ENCODE measurements at regions not wholly inside any gene's neighbourhood (a gene's known extent, or its start where the extent isn't known, plus 50 kb on each side); places are given as distances from the start of the nearest gene placed in this dataset.

DNA sequence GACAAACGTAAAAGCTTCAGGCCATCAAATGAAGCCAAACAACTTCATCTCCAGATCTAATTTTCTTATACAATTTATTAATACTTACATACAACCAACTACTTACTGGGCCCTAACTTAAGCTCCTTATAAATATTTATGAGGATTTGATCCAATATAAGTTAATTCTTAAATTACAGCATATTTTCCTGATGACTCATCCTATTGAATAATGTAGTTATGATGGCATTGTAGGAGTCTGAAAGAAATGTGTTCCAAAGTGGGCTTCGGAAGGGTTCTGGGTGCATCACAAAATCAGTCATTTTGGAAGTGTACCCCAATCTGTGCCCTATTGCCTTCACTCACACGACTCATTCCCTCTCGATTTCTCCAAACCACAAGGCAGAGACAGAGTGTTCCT lies 455.1 kb upstream of the CTSO start:
- TF ChIP-seq, protein P1, sequence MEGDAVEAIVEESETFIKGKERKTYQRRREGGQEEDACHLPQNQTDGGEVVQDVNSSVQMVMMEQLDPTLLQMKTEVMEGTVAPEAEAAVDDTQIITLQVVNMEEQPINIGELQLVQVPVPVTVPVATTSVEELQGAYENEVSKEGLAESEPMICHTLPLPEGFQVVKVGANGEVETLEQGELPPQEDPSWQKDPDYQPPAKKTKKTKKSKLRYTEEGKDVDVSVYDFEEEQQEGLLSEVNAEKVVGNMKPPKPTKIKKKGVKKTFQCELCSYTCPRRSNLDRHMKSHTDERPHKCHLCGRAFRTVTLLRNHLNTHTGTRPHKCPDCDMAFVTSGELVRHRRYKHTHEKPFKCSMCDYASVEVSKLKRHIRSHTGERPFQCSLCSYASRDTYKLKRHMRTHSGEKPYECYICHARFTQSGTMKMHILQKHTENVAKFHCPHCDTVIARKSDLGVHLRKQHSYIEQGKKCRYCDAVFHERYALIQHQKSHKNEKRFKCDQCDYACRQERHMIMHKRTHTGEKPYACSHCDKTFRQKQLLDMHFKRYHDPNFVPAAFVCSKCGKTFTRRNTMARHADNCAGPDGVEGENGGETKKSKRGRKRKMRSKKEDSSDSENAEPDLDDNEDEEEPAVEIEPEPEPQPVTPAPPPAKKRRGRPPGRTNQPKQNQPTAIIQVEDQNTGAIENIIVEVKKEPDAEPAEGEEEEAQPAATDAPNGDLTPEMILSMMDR (IDR thresholded peaks at IDR 0.05) = no peak
- TF ChIP-seq POLR2AphosphoS5 (IDR thresholded peaks at IDR 0.05) = no peak
- no peak for TF ChIP-seq POLR2A (IDR thresholded peaks at IDR 0.05)

Data from gastroesophageal sphincter (tissue), 3 donors.